Fibroblast of upper back skin (primary cell): ENCODE measurements at regions not wholly inside any gene's neighbourhood (a gene's known extent, or its start where the extent isn't known, plus 50 kb on each side); places are given as distances from the start of the nearest gene placed in this dataset.
"Not testable (repeated sequence)": the region's sequence is repeated elsewhere in the genome, so short reads cannot be mapped to it uniquely, and the experiment has no call there.

ENCODE experiments used
- DNase-seq: peaks from one replicate; pipeline ENCODE4 v3.0.0-alpha.2; 2013

GRCh38 chr5:87217480-87217879 is 50.2 kb upstream of the RASA1 start:
- not testable (repeated sequence) for DNase-seq
